ENCODE measurements at regions not wholly inside any gene's neighbourhood (a gene's known extent, or its start where the extent isn't known, plus 50 kb on each side); places are given as distances from the start of the nearest gene placed in this dataset.
"Not testable (repeated sequence)": the region's sequence is repeated elsewhere in the genome, so short reads cannot be mapped to it uniquely, and the experiment has no call there.

GRCh38 chr14:26655128-26655527 is 57.3 kb upstream of the NOVA1 start:
- DNase-seq (ENCODE audit: low read depth): no peak

GRCh38 chr14:26663506-26663905 is 65.7 kb upstream of the NOVA1 start:
- DNase-seq (ENCODE audit: low read depth): no peak

DNA sequence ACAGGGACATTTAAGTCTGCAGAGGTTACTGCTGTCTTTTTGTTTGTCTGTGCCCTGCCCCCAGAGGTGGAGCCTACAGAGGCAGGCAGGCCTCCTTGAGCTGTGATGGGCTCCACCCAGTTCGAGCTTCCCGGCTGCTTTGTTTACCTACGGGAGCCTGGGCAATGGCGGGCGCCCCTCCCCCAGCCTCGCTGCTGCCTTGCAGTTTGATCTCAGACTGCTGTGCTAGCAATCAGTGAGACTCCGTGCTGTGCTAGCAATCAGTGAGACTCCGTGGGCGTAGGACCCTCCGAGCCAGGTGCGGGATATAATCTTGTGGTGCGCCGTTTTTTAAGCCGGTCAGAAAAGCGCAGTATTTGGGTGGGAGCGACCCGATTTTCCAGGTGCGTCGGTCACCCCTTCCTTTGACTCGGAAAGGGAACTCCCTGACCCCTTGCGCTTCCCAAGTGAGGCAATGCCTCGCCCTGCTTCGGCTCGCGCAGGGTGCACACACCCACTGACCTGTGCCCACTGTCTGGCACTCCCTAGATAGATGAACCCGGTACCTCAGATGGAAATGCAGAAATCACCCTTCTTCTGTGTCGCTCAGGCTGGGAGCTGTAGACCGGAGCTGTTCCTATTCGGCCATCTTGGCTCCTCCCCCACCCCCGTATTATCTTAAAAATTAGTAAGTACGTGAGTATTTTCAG is 81.0 kb upstream of the NOVA1 start:
- not testable (repeated sequence) for DNase-seq (ENCODE audit: low read depth)

DNA sequence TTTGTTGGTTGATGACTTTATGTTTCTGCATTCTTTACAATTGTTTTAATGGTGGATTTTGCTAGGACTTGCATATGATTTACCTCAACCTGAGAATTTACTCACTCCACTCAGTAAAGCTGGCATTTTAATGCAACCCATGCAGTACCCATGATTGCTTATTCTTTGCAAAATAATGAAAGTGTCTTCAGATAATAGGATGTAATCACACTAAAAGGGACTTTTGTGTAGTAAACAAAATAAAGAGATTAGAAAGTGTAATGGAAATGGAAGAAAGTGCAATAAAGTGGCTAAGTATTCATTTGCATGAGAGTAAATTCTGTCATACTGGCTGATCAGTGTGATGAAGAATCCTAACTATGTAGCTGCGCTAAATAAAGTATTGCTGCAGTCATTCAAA is 87.6 kb upstream of the NOVA1 start:
- no peak for DNase-seq (ENCODE audit: low read depth)

- no peak for DNase-seq (ENCODE audit: low read depth)
These were observed 89.5 kb upstream of the NOVA1 start for GRCh38 chr14:26687301-26687837.

DNA sequence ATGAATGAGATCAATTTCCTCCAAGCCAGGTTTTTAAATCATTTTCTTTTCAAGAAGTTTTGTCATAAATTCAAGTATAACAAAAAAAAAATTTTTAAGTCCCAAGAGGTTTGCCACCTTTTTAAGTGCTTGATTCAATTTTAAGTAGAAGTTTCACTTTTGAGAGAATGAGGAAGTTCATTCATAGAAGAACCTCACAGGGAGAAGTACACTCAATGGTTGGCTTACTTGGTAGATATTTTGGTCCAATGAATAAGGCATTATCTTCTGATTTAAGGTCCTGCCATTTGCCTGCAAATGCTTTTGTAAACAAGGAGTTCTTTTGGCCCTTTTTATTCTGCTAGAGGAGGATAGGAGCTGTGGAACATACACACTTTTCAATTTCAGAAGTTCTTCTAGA is 96.7 kb upstream of the NOVA1 start:
- DNase-seq (ENCODE audit: low read depth): peak; percentile 0

DNA sequence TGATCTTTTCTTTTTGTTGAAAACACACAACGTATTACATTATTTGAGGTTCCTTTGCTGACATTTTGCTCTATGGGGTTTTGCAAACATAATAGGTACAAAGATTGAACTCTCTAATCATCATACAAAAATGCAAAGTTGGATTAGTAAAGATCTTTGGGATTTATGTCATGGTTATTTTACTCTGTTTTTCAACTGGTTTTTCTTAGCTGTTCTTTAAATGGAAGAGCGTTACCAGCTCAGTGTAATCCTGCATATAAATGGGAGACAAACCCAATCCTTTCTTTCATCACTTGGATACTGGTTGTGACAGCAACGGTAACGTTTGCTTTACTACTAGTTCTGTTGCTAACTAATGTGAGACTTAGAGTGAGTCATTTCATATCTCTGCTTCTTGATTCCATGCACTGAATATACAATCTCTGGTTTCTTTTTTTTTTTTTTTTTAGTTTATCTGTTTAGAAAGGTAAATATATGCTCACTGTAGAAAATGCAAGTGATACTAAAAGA is 104.9 kb upstream of the NOVA1 start:
- no peak for DNase-seq (ENCODE audit: low read depth)

- no peak for DNase-seq (ENCODE audit: low read depth)
These were observed 106.0 kb upstream of the NOVA1 start for GRCh38 chr14:26703686-26704366.

DNA sequence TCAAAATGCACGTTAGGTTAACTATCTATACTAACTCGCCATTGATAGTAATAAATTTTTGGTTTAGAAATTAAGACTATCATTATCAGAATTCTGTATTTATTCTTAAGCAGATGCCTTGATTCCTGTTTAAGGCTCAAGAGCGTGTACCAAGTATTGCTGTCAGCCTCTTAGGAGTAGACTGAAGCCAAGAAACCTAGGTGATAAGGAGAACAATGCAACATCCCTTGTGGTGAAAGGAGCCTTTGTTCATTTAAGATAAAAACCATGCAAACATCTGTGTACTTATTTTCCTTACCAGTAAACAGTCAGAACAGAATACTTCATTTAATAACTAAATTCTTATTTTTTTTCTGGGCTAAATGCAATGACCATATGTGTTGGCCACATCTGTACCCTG is 109.4 kb upstream of the NOVA1 start:
- no peak for DNase-seq (ENCODE audit: low read depth)

DNA sequence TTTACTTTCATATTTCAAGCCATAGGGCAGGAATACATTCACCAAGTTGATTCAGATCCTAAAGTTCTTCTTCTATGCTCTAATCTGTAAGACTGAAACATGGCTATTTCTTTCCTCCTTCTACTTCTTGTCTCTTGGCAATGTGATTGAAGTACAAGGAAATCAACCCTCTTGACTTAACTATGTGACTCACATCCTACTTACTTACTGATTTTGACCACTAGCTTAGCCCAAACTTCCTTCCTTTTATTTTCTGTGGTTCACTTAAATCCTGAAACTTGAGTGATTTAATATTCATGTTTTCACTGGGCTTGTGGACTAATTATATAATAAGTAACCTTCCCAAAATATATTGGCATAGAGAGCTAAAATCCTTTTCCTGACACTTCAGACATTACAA is 111.2 kb upstream of the NOVA1 start:
- peak; percentile 1 for DNase-seq (ENCODE audit: low read depth)

GRCh38 chr14:26719514-26719913 is 121.7 kb upstream of the NOVA1 start:
- DNase-seq (ENCODE audit: low read depth): no peak

- no peak for DNase-seq (ENCODE audit: low read depth)
These were observed 124.4 kb upstream of the NOVA1 start for GRCh38 chr14:26722258-26722657.

DNA sequence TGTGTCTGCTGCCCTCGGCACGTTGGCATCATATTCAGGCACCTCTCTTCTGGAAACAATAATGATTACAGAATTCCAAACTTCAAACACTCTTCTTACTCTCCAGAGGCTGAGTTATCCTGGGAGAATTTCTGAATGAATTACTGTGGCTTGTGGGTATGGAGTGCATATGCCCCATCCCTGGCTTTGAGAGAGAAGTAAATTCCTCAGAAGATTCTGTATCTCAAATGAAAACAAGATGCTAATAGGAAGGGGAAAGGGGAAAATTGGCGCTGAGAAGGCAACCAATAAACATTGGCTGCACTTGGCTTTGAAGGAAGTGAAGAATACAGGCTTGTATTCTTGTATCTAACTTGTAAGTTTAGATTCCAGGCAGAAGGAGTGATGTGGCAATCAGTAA is 132.0 kb upstream of the NOVA1 start:
- no peak for DNase-seq (ENCODE audit: low read depth)

DNA sequence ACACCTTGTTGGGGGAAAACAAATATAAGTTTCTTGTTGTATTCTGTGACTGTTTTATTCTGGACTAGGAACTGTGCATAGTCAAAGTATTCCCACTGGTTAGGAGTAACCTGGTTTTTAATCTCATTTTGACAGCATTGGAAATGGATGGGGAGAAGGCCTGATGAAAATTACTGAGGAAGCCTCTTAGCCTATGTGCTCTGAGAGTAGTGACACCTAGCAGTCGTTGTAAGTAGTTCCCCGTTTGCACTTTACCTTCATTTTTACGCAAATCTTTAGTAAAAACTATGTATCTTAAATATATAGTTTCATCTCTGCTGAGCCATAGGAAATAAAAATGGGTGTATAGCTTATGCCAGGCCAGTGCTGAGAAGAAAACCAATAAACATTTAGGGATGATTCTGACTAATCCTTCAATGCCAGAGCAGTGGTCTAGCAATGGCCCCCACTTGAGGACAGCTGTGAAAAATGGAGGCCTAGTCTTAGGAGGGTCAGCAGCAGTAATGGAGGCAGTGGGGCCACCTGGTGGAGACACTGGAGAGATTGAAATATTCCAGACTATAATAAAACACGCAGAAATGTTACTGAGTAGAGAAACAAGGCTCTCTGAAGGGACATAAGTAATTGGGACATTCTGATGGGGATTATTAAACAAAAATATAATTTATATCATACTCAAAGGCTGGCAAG is 133.2 kb upstream of the NOVA1 start:
- DNase-seq (ENCODE audit: low read depth): peak; percentile 2

DNA sequence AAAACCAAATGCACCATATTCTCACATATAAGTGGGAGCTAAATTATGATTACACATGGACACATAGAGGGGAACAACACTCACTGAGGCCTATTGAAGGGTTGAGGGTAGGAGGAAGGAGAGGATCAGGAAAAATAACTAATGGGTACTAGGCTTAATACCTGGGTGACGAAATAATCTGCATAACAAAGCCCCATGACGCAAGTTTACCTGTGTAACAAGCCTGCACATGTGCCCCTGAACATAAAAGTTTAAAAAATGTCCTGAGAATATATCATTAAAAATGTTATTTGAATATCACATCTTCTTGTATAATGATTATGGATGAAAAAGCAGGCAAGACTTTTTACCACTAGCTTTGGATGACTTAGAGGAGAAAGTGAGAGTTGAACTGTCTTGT is 138.0 kb upstream of the NOVA1 start:
- no peak for DNase-seq (ENCODE audit: low read depth)

DNA sequence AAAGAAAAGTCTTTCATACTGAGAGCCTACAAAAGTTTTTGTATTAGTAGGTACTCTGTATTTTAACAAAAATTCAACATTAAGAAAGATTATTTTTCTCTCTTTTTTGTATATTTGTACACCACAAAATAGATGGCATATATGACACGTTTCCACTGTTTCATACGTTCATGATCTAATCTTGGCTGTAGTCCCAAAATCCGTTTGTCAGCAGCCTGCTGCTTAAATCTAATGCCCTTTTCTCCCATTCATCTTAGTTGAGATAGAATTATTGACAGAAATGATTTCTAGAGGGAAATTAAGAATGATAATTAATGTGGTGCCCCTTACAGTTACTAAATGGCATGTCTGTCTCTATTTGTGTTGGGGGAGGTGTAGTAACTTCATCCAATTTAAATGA is 140.7 kb upstream of the NOVA1 start:
- no peak for DNase-seq (ENCODE audit: low read depth)

DNA sequence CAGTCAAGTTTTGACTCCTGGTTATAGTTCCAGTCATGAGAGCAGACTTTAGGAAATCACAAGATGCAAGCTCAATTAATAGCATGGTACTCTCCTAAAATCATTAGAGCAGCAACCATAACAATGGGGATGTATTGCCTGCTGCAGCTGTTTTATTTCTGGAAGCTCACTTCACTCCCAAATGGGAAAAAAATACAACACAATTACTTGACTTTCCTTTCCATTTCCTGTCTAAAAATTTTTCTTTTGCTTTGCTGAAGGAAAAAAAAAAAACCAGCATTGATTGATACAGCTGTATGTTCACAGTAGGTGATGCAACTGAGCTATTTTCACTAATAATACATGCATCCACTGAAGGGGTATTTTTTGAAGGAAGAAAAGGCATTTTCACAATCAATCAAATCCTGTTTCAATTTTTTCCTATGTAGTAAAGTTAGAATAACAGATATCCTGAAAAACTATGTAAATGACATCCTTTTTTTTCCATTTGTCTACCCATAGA is 143.9 kb upstream of the NOVA1 start:
- DNase-seq (ENCODE audit: low read depth): no peak

DNA sequence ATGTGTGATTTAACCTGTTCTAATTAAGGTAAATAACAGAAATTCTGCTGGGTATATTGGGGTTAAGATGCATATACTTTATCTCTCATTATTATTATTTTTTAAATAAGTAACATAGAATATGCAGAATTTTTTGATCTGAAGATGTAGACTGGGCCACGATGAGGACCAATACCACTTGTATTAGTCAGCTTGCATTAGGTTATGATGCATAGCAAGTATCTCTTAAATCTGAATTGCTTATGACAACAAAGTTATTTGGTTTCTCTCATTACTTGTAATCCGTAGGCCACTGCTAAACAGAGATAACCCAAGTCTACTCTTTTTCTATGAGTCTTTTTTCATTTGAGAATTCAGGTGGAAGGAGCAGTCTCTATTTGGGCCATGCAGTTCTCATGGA is 145.5 kb upstream of the NOVA1 start:
- DNase-seq (ENCODE audit: low read depth): no peak

GRCh38 chr14:26744903-26745302 is 147.1 kb upstream of the NOVA1 start:
- no peak for DNase-seq (ENCODE audit: low read depth)

- no peak for DNase-seq (ENCODE audit: low read depth)
These were observed 163.7 kb upstream of the NOVA1 start for GRCh38 chr14:26761532-26761931.

DNA sequence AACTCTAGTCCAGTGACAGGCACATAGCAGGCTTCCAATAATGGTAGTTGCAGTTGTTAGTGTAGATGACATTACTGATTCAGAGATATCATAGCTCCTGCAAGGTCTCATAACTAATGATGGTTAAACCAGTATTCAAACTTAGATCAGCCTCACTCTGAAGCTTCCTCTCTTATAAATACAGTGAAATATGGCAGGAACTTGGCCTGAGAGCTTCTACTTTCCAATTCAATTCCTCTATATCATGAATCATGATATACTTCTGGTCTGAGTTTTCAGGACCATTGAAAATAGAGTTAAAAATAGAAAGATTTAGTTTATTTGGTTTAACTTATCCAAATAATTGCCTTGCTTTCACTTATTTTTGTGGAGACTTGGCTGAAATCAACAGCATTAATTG is 167.5 kb upstream of the NOVA1 start:
- DNase-seq (ENCODE audit: low read depth): no peak

GRCh38 chr14:26765768-26766520 is 168.1 kb upstream of the NOVA1 start:
- DNase-seq (ENCODE audit: low read depth): peak; percentile 44
